OCI-LY3 (cell line): ENCODE measurements at regions not wholly inside any gene's neighbourhood (a gene's known extent, or its start where the extent isn't known, plus 50 kb on each side); places are given as distances from the start of the nearest gene placed in this dataset.

Experiments used
- H2AFZ ChIP-seq: fragments of 200-600, 300-600 bp; shearing (Covaris generic); 2 replicates; pipeline ENCODE4 v1.6.0; 2014; ENCODE audit warnings: antibody characterized with exemption, low read depth, low read length
- H3K27ac ChIP-seq: fragments of 200-600, 300-600 bp; sonication (generic); 2 replicates; pipeline ENCODE4 v1.5.1; 2014; ENCODE audit warnings: mild to moderate bottlenecking, low read length, moderate library complexity, mixed read lengths
- H3K27me3 ChIP-seq: fragments of 200-600, 300-600 bp; sonication (generic); 2 replicates; pipeline ENCODE4 v1.6.1; 2014; ENCODE audit warnings: low read depth, low read length, mixed read lengths
- H3K36me3 ChIP-seq: fragments of 200-600, 300-600 bp; sonication (generic); replicated peaks from 2 replicates; pipeline ENCODE3; 2014; ENCODE audit warnings: low read depth, low read length, mixed read lengths
- H3K4me1 ChIP-seq: fragments of 300-600, 200-600 bp; sonication (generic); 2 replicates; pipeline ENCODE4 v1.6.1; 2014; ENCODE audit warnings: low read length, mixed read lengths
- H3K4me2 ChIP-seq: fragments of 200-600, 300-600 bp; sonication (generic); 2 replicates; pipeline ENCODE4 v1.6.1; 2014; ENCODE audit warnings: low read length, mixed read lengths
- H3K4me3 ChIP-seq: fragments of 300-600, 200-600 bp; sonication (generic); 2 replicates; pipeline ENCODE4 v1.5.1; 2014; ENCODE audit warnings: antibody characterized with exemption, mild to moderate bottlenecking, low read length, moderate library complexity
- H3K79me2 ChIP-seq: fragments of 300-600, 200-600 bp; shearing (Covaris generic); 2 replicates; pipeline ENCODE4 v1.6.1; 2014; ENCODE audit warnings: mild to moderate bottlenecking, low read length, mixed read lengths
- H3K9ac ChIP-seq: fragments of 300-600, 200-600 bp; shearing (Covaris generic); 2 replicates; pipeline ENCODE4 v1.6.0; 2014; ENCODE audit warnings: mild to moderate bottlenecking, low read length, moderate library complexity
- H3K9me3 ChIP-seq: fragments of 200-600, 300-600 bp; shearing (Covaris generic); 2 replicates; pipeline ENCODE4 v1.6.1; 2014; ENCODE audit warnings: low read length, mixed read lengths; ENCODE audit not compliant: insufficient read depth
- H4K20me1 ChIP-seq: fragments of 200-600, 300-600 bp; sonication (generic); 2 replicates; pipeline ENCODE4 v1.6.1; 2016; ENCODE audit warnings: low read length, mixed read lengths; ENCODE audit not compliant: insufficient read depth
- EZH2phosphoT487 ChIP-seq: fragments of 200-600 bp; shearing (Covaris generic); IDR thresholded peaks from 2 replicates; pipeline ENCODE4 v1.6.1; 2018; ENCODE audit warnings: antibody characterized with exemption, mixed run types, low read depth
- TF ChIP-seq, protein P1 (sequence below): fragments of 200-600, 300-600 bp; sonication (generic); IDR thresholded peaks from 2 replicates; pipeline ENCODE4 v1.5.1; 2014; ENCODE audit warnings: antibody characterized with exemption, low read length, low read depth

DNA sequence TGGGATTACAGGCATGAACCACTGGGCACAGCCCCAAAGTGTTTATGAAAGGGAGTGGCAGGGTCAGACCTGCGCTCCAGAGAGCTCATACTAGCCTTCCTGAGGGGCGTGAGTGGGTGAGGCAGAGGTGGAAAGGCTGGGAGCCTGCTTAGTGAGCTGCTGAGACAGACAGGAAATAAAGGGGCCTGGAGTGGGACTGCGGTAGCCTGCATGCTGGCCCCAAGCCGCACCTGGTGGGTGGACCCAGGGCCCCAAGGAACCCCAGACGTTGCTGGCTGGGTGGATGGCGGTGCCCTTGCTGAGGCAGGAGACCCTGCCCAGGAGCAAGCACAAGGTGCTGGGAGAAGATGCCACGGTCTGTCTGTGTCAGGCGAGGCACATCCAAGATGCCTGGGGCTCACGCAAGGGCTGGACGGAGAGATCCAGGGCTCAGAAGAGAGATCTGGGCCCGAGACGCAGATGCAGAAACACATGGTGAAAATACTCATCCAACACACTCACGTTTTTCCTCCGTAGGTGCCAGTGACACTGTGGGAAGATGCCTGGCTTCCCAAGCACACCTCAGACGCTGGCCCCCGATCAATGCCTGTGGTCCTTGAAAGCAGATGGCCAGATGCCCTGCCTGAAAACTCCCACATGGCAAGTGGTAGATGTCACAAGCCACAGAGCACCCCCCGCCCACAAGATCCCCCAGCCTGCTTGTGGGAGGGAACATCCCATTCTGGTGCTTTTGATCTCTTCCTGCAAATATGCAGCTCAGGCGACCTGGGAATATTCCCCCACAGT lies 151.1 kb downstream of the GLI2 start:
- Histone ChIP-seq H4K20me1 (no peaks in the 10 kb centered on the region), H3K9me3 (no peaks in the 10 kb centered on the region), H3K27me3 (peaks cover 15% of the 10 kb centered on the region; the same call in 1 of the 2 replicates), H3K4me1 (0 out of 2 replicates have a peak, but pooled peaks cover 5% of the 10 kb centered on the region), H3K9ac (no peak overlapping the region), H3K36me3 (no peaks in the 10 kb centered on the region), H3K4me2 (no peak overlapping the region), H3K79me2 (no peaks in the 10 kb centered on the region), H3K27ac (no peak overlapping the region), H3K4me3 (no peak overlapping the region), H2AFZ (no peak overlapping the region)
- no peak for TF ChIP-seq EZH2phosphoT487
- TF ChIP-seq, protein P1, sequence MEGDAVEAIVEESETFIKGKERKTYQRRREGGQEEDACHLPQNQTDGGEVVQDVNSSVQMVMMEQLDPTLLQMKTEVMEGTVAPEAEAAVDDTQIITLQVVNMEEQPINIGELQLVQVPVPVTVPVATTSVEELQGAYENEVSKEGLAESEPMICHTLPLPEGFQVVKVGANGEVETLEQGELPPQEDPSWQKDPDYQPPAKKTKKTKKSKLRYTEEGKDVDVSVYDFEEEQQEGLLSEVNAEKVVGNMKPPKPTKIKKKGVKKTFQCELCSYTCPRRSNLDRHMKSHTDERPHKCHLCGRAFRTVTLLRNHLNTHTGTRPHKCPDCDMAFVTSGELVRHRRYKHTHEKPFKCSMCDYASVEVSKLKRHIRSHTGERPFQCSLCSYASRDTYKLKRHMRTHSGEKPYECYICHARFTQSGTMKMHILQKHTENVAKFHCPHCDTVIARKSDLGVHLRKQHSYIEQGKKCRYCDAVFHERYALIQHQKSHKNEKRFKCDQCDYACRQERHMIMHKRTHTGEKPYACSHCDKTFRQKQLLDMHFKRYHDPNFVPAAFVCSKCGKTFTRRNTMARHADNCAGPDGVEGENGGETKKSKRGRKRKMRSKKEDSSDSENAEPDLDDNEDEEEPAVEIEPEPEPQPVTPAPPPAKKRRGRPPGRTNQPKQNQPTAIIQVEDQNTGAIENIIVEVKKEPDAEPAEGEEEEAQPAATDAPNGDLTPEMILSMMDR, result no peak

DNA sequence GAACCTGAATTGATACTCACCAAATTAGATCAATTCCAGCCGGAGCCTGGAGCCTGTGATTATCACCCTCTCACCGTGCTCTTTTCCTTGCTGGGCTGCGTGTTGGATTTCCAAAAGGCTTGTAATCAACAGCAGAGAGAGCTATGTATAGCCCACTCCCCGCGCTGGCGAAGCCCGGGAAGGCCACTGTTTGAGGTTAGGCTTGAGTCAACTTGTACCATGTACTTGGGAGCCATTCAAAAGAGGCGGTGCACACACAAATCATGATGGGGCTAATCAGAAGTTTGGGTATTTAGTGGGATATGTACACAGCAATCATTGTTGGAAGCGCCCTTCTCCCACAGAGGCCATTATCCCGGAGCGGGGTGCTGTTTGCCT lies 151.6 kb downstream of the GLI2 start:
- H3K9me3 ChIP-seq, result no peaks in the 10 kb centered on the region
- TF ChIP-seq EZH2phosphoT487, result no peak
- TF ChIP-seq, protein P1, result no peak
- H4K20me1 ChIP-seq, result no peaks in the 10 kb centered on the region
- no peak overlapping the region for H3K4me3 ChIP-seq
- no peak overlapping the region for H3K9ac ChIP-seq
- H3K27ac ChIP-seq, result no peak overlapping the region
- no peak overlapping the region for H2AFZ ChIP-seq
- 0 out of 2 replicates have a peak, but pooled peaks cover 5% of the 10 kb centered on the region for H3K4me1 ChIP-seq
- H3K27me3 ChIP-seq, result peaks cover 15% of the 10 kb centered on the region; the same call in 1 of the 2 replicates
- H3K4me2 ChIP-seq, result no peak overlapping the region
- no peaks in the 10 kb centered on the region for H3K79me2 ChIP-seq
- no peaks in the 10 kb centered on the region for H3K36me3 ChIP-seq

DNA sequence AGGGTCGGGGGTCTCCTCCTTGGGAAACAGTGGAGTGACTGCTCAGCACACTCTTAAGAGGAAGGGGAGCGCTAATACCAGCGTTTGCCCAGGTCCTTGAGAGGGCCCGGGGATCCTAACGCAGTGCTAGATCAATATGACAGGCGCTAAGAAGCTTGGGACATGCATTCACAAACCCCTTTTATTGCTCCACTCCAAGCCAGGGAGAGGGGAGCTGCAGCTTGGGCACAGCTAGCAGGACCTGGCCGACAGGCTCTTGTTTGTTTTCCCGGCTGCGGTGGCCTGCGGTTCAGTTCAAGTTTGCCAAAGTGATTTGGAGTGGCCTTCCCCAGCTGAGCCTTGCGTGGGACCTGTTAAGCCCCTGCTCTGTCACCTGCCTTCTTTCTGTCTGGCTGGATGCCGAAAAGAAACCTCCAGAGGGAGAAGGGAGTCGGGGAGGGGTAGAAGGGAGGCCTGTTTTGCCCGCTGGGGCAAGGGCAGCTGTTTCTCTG lies 152.1 kb downstream of the GLI2 start:
- Histone ChIP-seq H2AFZ (no peak overlapping the region), H3K79me2 (no peaks in the 10 kb centered on the region), H3K27ac (no peak overlapping the region), H3K4me3 (no peak overlapping the region), H3K36me3 (no peaks in the 10 kb centered on the region), H4K20me1 (no peaks in the 10 kb centered on the region), H3K27me3 (peaks cover 15% of the 10 kb centered on the region; the same call in 1 of the 2 replicates), H3K9me3 (no peaks in the 10 kb centered on the region), H3K4me1 (0 out of 2 replicates have a peak, but pooled peaks cover 5% of the 10 kb centered on the region), H3K9ac (no peak overlapping the region), H3K4me2 (no peak overlapping the region)
- TF ChIP-seq EZH2phosphoT487, result no peak
- TF ChIP-seq, protein P1, result no peak

DNA sequence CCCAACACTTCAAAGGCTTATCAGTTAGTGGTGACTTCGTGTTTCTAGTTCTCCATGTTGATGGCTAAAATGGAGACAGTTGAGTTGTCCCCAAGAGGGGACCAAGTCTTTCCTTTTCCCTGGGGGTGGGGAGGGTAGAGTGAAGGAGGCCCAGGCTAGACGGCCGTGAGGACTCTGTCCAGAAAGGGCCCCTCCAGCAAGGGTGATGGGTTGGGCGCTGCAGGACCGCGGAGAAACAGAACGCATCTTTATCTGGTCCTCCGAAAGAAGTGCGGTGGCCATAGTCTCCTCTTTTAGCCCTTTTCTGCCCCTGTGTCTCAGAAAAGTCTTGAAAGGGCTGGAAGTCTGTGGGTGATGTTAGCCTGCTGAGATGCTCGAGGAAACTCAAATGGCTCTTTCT lies 153.2 kb downstream of the GLI2 start:
- no peak overlapping the region for H2AFZ ChIP-seq
- H3K9ac ChIP-seq, result no peak overlapping the region
- H3K79me2 ChIP-seq, result no peaks in the 10 kb centered on the region
- no peak overlapping the region for H3K4me2 ChIP-seq
- no peaks in the 10 kb centered on the region for H3K9me3 ChIP-seq
- no peaks in the 10 kb centered on the region for H4K20me1 ChIP-seq
- TF ChIP-seq, protein P1, result no peak
- no peak overlapping the region for H3K27ac ChIP-seq
- H3K27me3 ChIP-seq, result peaks cover 15% of the 10 kb centered on the region; the same call in 1 of the 2 replicates
- H3K4me3 ChIP-seq, result no peak overlapping the region
- no peaks in the 10 kb centered on the region for H3K36me3 ChIP-seq
- H3K4me1 ChIP-seq, result 0 out of 2 replicates have a peak, but pooled peaks cover 5% of the 10 kb centered on the region
